IMR-90 (cell line): ENCODE measurements at regions not wholly inside any gene's neighbourhood (a gene's known extent, or its start where the extent isn't known, plus 50 kb on each side); places are given as distances from the start of the nearest gene placed in this dataset.

Experiments
- ATAC-seq: fragments of 200-7000 bp; cut with Tn5 transposase; 2 replicates; pipeline ENCODE4 v1.9.1; 2020; ENCODE audit warnings: low read depth, mild to moderate bottlenecking, moderate library complexity
- BruUV-seq: library from RNA; stranded (reverse); fragments of 400-500 nt; replicated peaks from 2 replicates; lab custom pipeline; 2021; lab: Mats Ljungman, UMichigan
- CTCF ChIA-PET: fragments of 300-600 bp; formaldehyde crosslinking; extraction: SDS; loops from one replicate; lab custom pipeline; 2021; ENCODE audit warnings: antibody characterized with exemption; lab: Yijun Ruan, JAX
- POLR2A ChIA-PET: fragments of 300-600 bp; sonication (Branson Sonifier 250); formaldehyde crosslinking; loops from one replicate; lab custom pipeline; 2022; ENCODE audit warnings: antibody characterized with exemption; ENCODE audit not compliant: unreplicated experiment; lab: Charles Lee
- DNase-seq: peaks from one replicate; pipeline ENCODE4 v3.0.0; 2013
- H2AFZ ChIP-seq: replicated peaks from 2 replicates; pipeline ENCODE3; 2013; ENCODE audit warnings: low read length, mild to moderate bottlenecking; ENCODE audit not compliant: poor library complexity
- H2AK5ac ChIP-seq: 2 replicates; pipeline ENCODE4 v1.6.1; 2013; ENCODE audit warnings: low read depth, low read length, inconsistent platforms
- H2AK9ac ChIP-seq: replicated peaks from 2 replicates; pipeline ENCODE3; 2013; ENCODE audit warnings: mild to moderate bottlenecking, low read depth, low read length, moderate library complexity; ENCODE audit not compliant: poor library complexity
- H2BK120ac ChIP-seq: 2 replicates; pipeline ENCODE4 v1.6.1; 2013; ENCODE audit warnings: low read depth, low read length, inconsistent platforms
- H2BK15ac ChIP-seq: 3 replicates; pipeline ENCODE4 v1.6.1; 2013; ENCODE audit warnings: low read depth, low read length, inconsistent platforms
- H2BK20ac ChIP-seq: 2 replicates; pipeline ENCODE4 v1.6.1; 2013; ENCODE audit warnings: low read depth, mild to moderate bottlenecking, inconsistent platforms, low read length, moderate library complexity
- H2BK5ac ChIP-seq: 2 replicates; pipeline ENCODE4 v1.6.1; 2013; ENCODE audit warnings: mild to moderate bottlenecking, low read depth, low read length, inconsistent platforms; ENCODE audit not compliant: poor library complexity, severe bottlenecking
- H3K14ac ChIP-seq: replicated peaks from 2 replicates; pipeline ENCODE4 v1.6.1; 2013; ENCODE audit warnings: low read depth, low read length, inconsistent platforms
- H3K18ac ChIP-seq: 2 replicates; pipeline ENCODE4 v1.6.1; 2013; ENCODE audit warnings: low read depth, low read length, control low read depth
- H3K23ac ChIP-seq: 2 replicates; pipeline ENCODE4 v1.6.1; 2013; ENCODE audit warnings: low read depth, low read length, inconsistent platforms
- H3K27ac ChIP-seq: 2 replicates; pipeline ENCODE4 v1.5.1; 2013; ENCODE audit warnings: mild to moderate bottlenecking, control low read depth, low read length; ENCODE audit not compliant: insufficient read depth
- H3K27me3 ChIP-seq: 2 replicates; pipeline ENCODE4 v1.6.1; 2013; ENCODE audit warnings: low read length; ENCODE audit not compliant: control insufficient read depth, insufficient read depth
- H3K36me3 ChIP-seq: 2 replicates; pipeline ENCODE4 v1.6.1; 2013; ENCODE audit warnings: low read length, mixed read lengths; ENCODE audit not compliant: control insufficient read depth, insufficient read depth
- H3K4ac ChIP-seq: 2 replicates; pipeline ENCODE4 v1.6.1; 2013; ENCODE audit warnings: low read depth, low read length, inconsistent platforms
- H3K4me1 ChIP-seq: 2 replicates; pipeline ENCODE4 v1.6.1; 2013; ENCODE audit warnings: low read length, mixed read lengths; ENCODE audit not compliant: control insufficient read depth, insufficient read depth
- H3K4me2 ChIP-seq: 2 replicates; pipeline ENCODE4 v1.6.1; 2013; ENCODE audit warnings: low read depth, mild to moderate bottlenecking, control low read depth, low read length, moderate library complexity
- H3K4me3 ChIP-seq: 2 replicates; pipeline ENCODE4 v1.5.1; 2013; ENCODE audit warnings: low read depth, mild to moderate bottlenecking, control low read depth, low read length, moderate library complexity; ENCODE audit not compliant: insufficient read depth
- H3K56ac ChIP-seq: 2 replicates; pipeline ENCODE4 v1.6.1; 2013; ENCODE audit warnings: low read length, inconsistent platforms; ENCODE audit not compliant: insufficient read depth; ENCODE audit errors: extremely low read depth
- H3K79me1 ChIP-seq, 2 experiments: 2 replicates each; pipeline ENCODE4 v1.6.1; 2013; ENCODE audit warnings: low read length in 2 of 2, inconsistent platforms in 1 of 2, low read depth in 1 of 2
- H3K9ac ChIP-seq: 2 replicates; pipeline ENCODE4 v1.6.1; 2013; ENCODE audit warnings: low read depth, low read length, control low read depth
- H3K9me1 ChIP-seq: 2 replicates; pipeline ENCODE4 v1.6.1; 2013; ENCODE audit warnings: low read length, inconsistent platforms; ENCODE audit not compliant: insufficient read depth
- H3K9me3 ChIP-seq: 2 replicates; pipeline ENCODE4 v1.6.1; 2013; ENCODE audit warnings: low read length; ENCODE audit not compliant: control insufficient read depth, insufficient read depth
- H4K20me1 ChIP-seq: 2 replicates; pipeline ENCODE4 v1.6.1; 2013; ENCODE audit warnings: low read length, inconsistent platforms; ENCODE audit not compliant: insufficient read depth
- H4K5ac ChIP-seq: 2 replicates; pipeline ENCODE4 v1.6.1; 2013; ENCODE audit warnings: mild to moderate bottlenecking, low read depth, low read length, control low read depth
- H4K8ac ChIP-seq, 2 experiments: 2 replicates each; pipeline ENCODE4 v1.6.1; 2013; ENCODE audit warnings: low read depth in 2 of 2, low read length in 2 of 2, control low read depth in 1 of 2, inconsistent platforms in 1 of 2
- H4K91ac ChIP-seq: 2 replicates; pipeline ENCODE4 v1.6.1; 2013; ENCODE audit warnings: low read depth, low read length, inconsistent platforms; ENCODE audit not compliant: insufficient read depth
- BHLHE40 ChIP-seq: fragments of 150-350 bp; IDR thresholded peaks from 2 replicates; pipeline ENCODE4 v1.6.1; 2016; ENCODE audit warnings: mild to moderate bottlenecking, low read depth, low read length
- CEBPB ChIP-seq: IDR thresholded peaks from 2 replicates; pipeline ENCODE4 v1.6.1; 2012; ENCODE audit warnings: low read depth, low read length, improper control_type of control experiment
- MAFK ChIP-seq: IDR thresholded peaks from 2 replicates; pipeline ENCODE4 v1.6.1; 2012; ENCODE audit warnings: low read depth, low read length, improper control_type of control experiment
- MXI1 ChIP-seq: IDR thresholded peaks from 2 replicates; pipeline ENCODE4 v1.6.1; 2012; ENCODE audit warnings: low read depth, mild to moderate bottlenecking, low read length, moderate library complexity, borderline replicate concordance
- POLR2A ChIP-seq: IDR thresholded peaks from 2 replicates; pipeline ENCODE4 v1.6.1; 2012; ENCODE audit warnings: mild to moderate bottlenecking, low read depth, low read length
- SMC3 ChIP-seq: fragments of 150-350 bp; IDR thresholded peaks from 2 replicates; pipeline ENCODE4 v1.6.1; 2016; ENCODE audit warnings: low read depth, mild to moderate bottlenecking, antibody characterized with exemption, low read length, moderate library complexity
- WGBS, 2 experiments: methylation state at CpG; one replicate each; pipeline versions ENCODE4 v1.1.5 to v1.1.7; 2013; ENCODE audit warnings: missing lambda C conversion rate in 2 of 2; ENCODE audit not compliant: insufficient read length in 1 of 2; ENCODE audit errors: extremely low coverage in 2 of 2; 5-methylcytosine and 5-hydroxymethylcytosine counted together
- dilution Hi-C: fragments of 300-500 bp; cut with HindIII; formaldehyde crosslinking; loops from one replicate; pipeline ENCODE4 v1.14.3; 2018; ENCODE audit warnings: low sequenced_read_pairs; ENCODE audit not compliant: unreplicated experiment
- in situ Hi-C: fragments of 300-500 bp; cut with MboI; formaldehyde crosslinking; loops from 3 replicates; pipeline ENCODE4 v1.14.3; 2019; ENCODE audit warnings: low sequenced_read_pairs, inconsistent platforms, mixed read lengths
- intact Hi-C: fragments of 100-400 bp; cut with micrococcal nuclease; formaldehyde crosslinking; loops from 2 replicates; pipeline ENCODE4 v1.10.0; 2022
- TF ChIP-seq, protein P1 (sequence below): fragments of 150-350 bp; IDR thresholded peaks from 2 replicates; pipeline ENCODE4 v1.6.1; 2016; ENCODE audit warnings: low read depth, mild to moderate bottlenecking, low read length, moderate library complexity, borderline replicate concordance

DNA sequence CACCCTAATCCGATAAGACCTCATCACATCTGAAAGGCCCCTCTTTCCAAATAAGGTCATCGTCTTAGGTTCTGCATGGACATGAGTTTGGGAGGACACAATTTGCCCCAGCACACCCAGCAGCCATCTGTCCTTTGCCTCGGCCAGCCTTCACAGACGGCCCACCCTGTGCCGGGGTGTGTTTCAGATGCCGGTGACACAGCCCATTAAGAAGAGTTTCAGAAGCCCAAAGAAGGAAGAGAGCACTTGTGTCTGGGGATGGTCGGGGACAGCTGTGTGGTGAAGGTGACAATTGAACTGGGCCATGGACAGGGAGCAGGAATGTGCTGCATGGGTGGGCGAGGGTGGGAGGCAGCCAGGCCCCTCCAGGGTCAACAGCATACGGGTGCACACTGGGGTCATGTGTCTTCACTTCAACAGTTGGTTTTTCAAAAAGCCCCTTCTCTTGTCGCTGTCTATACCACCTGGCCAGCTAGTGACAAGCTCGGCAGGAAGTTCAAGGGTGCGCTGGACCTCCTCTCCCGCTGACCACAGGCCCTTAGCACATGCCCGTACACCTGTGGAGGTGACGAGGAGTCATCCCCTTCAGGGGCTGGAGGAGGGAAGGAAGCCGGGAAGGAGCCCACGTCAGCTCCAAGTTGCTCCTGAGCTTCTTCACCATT is 183.1 kb downstream of the C16orf95 start:
- Histone ChIP-seq H2BK20ac (no peak overlapping the region), H3K14ac (no peak overlapping the region), H2AK5ac (no peak overlapping the region), H4K91ac (no peak overlapping the region), H3K4me2 (no peak overlapping the region), H3K79me1 (no peaks in the 10 kb centered on the region), H3K23ac (no peak overlapping the region), H4K8ac (no peak overlapping the region), H2BK15ac (no peak overlapping the region), H3K18ac (no peak overlapping the region), H4K20me1 (no peaks in the 10 kb centered on the region), H3K4ac (no peak overlapping the region), H2BK5ac (no peak overlapping the region), H4K5ac (no peak overlapping the region), H2AFZ (no peak overlapping the region), H3K27me3 (peaks cover 38% of the 10 kb centered on the region), H2BK120ac (no peak overlapping the region), H3K9me3 (peaks cover 3% of the 10 kb centered on the region), H3K9ac (no peak overlapping the region), H3K4me3 (no peak overlapping the region), H2AK9ac (no peak overlapping the region), H3K56ac (no peak overlapping the region), H3K27ac (no peak overlapping the region), H3K4me1 (no peaks in the 10 kb centered on the region), H3K9me1 (no peaks in the 10 kb centered on the region), H3K36me3 (no peaks in the 10 kb centered on the region)
- ChIA-PET CTCF (no interaction called here), POLR2A (no interaction called here)
- in situ Hi-C loops (no loop called here), intact Hi-C loops (no loop called here), dilution Hi-C loops (no loop called here)
- WGBS, 2 experiments: 77% methylated on average over 4 of the region's 17 CpGs; no CpG with 5 or more reads in 1 of the 2 experiments
- BruUV-seq: no TSS peak
- ATAC-seq: no peak
- no peak for DNase-seq
- TF ChIP-seq SMC3 (no peak), MAFK (no peak), CEBPB (no peak), POLR2A (no peak), BHLHE40 (no peak), MXI1 (no peak)
- TF ChIP-seq, protein P1, sequence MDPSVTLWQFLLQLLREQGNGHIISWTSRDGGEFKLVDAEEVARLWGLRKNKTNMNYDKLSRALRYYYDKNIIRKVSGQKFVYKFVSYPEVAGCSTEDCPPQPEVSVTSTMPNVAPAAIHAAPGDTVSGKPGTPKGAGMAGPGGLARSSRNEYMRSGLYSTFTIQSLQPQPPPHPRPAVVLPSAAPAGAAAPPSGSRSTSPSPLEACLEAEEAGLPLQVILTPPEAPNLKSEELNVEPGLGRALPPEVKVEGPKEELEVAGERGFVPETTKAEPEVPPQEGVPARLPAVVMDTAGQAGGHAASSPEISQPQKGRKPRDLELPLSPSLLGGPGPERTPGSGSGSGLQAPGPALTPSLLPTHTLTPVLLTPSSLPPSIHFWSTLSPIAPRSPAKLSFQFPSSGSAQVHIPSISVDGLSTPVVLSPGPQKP: no peak
